GM18505 (cell line): ENCODE measurements at regions not wholly inside any gene's neighbourhood (a gene's known extent, or its start where the extent isn't known, plus 50 kb on each side); places are given as distances from the start of the nearest gene placed in this dataset.

Experiments used
- ATAC-seq: cut with Tn5 transposase; IDR thresholded peaks from one replicate; pipeline ENCODE4 v1.9.1; 2021; ENCODE audit not compliant: unreplicated experiment
- POLR2A ChIP-seq: IDR thresholded peaks from 4 replicates; pipeline ENCODE4 v1.6.1; 2011; ENCODE audit warnings: borderline replicate concordance; ENCODE audit not compliant: insufficient read depth, insufficient read length; ENCODE audit errors: extremely low read depth

- no peak for TF ChIP-seq POLR2A
- ATAC-seq, result no peak
These were observed 355.6 kb downstream of the ETV1 start for GRCh38 chr7:13633857-13634256.

DNA sequence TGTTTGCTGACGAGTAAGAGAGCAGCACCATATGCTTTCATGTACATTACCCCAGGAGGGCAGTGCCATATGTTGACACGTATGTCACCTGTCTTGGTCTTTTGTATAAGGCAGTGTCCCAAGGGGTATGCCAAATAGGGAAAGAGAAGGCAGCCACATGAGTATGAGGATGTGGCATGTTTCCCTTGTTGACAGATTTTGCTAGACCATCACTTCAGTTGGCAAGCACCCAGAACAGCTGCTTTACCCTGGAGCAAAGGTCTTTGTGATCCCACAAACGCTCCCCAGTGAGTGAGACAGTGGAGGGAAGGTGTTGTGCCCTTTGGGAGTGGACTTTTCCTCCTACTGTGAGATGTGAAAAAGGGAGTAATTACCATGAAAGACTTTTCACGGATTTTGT lies 350.1 kb downstream of the ETV1 start:
- no peak for ATAC-seq
- TF ChIP-seq POLR2A, result no peak

DNA sequence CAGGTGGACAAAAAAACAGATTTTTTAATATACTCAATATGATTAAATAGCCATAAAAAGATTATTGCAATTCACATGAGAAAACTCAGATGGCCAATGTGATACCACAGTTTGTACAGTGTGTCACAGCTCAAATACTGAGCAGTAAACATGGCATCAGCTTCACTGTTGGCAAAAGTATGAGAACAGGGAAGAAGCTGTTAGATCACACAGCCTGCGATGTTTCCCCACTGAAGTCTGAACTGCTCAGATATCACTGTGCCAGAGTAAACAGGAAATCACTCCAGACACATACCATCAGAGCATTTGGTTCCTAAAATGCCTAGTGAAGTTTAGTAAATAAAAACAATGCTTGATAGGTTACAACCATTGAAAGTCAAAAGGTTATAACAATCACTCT lies 347.8 kb downstream of the ETV1 start:
- ATAC-seq, result no peak
- no peak for TF ChIP-seq POLR2A

- ATAC-seq, result no peak
- TF ChIP-seq POLR2A, result no peak
These were observed 338.3 kb downstream of the ETV1 start for GRCh38 chr7:13651167-13651566.

- no peak for TF ChIP-seq POLR2A
- ATAC-seq, result no peak
These were observed 333.1 kb downstream of the ETV1 start for GRCh38 chr7:13656330-13656729.

GRCh38 chr7:13673290-13673689 lies 316.2 kb downstream of the ETV1 start:
- no peak for ATAC-seq
- TF ChIP-seq POLR2A, result no peak

DNA sequence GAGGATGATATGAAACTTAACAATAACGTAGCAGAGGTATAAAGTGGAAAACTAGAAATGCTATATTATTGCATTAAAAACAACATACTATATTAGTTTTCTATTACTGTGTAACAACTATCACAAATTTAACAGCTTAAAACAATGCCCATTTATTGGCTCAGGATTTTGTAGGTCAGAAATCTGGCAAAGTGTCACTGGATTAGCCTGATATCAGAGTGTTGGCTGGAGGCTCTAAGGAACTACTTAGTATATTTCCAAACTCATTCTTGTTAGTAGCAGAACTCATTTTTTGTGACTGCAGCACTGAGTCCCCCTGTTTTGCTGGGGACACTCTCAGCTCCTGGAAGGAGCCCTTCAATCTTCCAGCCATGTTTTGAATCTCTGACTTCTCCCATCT lies 306.8 kb downstream of the ETV1 start:
- ATAC-seq, result no peak
- TF ChIP-seq POLR2A, result no peak

GRCh38 chr7:13687500-13687899 lies 302.0 kb downstream of the ETV1 start:
- no peak for TF ChIP-seq POLR2A
- ATAC-seq, result no peak

GRCh38 chr7:13692548-13692947 lies 296.9 kb downstream of the ETV1 start:
- TF ChIP-seq POLR2A, result no peak
- no peak for ATAC-seq

GRCh38 chr7:13702251-13702650 lies 287.2 kb downstream of the ETV1 start:
- ATAC-seq, result no peak
- no peak for TF ChIP-seq POLR2A

DNA sequence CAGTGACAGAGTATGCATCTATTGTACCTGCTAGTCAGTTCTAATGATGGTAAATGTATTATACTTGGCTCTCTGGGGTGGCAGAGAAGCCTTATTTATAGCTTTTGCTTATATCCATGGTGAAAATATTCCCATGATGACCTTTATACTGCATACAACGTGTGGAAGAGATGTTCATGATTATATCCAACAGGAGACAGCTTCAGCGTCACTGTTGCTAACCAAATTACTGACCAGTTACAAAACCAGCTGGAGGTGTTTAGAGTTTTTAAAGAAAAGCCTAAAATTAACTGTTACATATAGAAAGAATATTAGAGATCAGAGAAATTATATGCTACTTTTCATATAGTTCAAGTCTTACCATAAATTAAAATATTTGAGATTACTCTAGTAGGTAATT lies 280.8 kb downstream of the ETV1 start:
- no peak for ATAC-seq

GRCh38 chr7:13713092-13713491 lies 276.4 kb downstream of the ETV1 start:
- TF ChIP-seq POLR2A, result no peak
- ATAC-seq, result no peak

More for the DNA sequence above, 280.8 kb downstream of the ETV1 start:
- no peak for TF ChIP-seq POLR2A

- no peak for ATAC-seq
- no peak for TF ChIP-seq POLR2A
These were observed 273.9 kb downstream of the ETV1 start for GRCh38 chr7:13715534-13715933.

DNA sequence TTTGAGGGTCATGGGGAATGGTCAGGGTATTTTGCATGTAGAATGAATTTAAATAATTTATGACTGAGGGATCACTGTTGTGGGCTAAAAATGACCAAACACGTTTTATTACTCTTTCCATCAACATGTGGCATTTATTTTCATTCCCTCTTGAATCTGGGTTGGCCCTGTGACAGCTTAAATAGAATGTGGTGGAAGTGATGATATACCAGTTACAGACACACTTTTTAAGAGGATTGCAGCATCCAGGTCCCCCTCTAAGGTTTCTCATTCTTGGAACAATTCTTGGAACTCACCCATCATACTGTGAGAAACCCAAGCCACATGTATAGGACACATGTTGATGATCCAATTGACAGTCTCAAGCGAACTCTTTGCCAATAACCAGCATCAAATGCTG lies 272.4 kb downstream of the ETV1 start:
- no peak for ATAC-seq
- TF ChIP-seq POLR2A, result no peak
